ENCODE measurements at regions not wholly inside any gene's neighbourhood (a gene's known extent, or its start where the extent isn't known, plus 50 kb on each side); places are given as distances from the start of the nearest gene placed in this dataset.

DNA sequence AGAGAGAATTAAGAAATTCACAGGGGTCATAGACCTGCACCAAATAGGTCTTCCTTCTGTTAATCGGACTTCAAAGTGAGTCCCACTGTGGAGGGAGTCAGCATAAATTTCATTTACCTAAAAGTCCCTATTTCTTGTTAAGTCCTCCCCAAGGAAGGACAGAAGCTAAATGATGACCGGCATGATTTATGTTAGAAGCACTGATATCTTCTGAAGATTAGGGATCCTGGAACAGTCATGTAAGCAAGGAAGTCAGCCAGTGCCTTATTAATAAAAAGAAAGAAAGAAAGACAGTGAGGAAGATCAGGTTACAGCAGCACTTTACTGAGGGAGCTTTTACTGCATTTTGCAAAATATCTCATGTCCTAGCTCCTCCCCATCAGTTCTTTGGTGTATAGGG, 287.5 kb downstream of the FOXG1 start:
- Histone ChIP-seq H2BK5ac (ENCODE audit: insufficient read length, low read length) (no peak overlapping the region), H3K79me1 (ENCODE audit: insufficient read depth, low read depth, low read length, poor library complexity, severe bottlenecking) (no peaks in the 10 kb centered on the region), H3K18ac (ENCODE audit: insufficient read length, low read depth, low read length) (no peak overlapping the region), H3K4ac (ENCODE audit: low read depth, low read length) (no peak overlapping the region), H2BK120ac (ENCODE audit: low read depth, low read length, poor library complexity, severe bottlenecking) (no peak overlapping the region), H4K20me1 (ENCODE audit: control insufficient read depth, insufficient read depth, insufficient read length) (no peaks in the 10 kb centered on the region), H3K27me3 (ENCODE audit: insufficient read depth, low read length) (no peaks in the 10 kb centered on the region), H3K4me2 (ENCODE audit: insufficient read depth, insufficient read length, low read length) (no peak overlapping the region), H3K79me2 (ENCODE audit: insufficient read depth, low read length) (no peaks in the 10 kb centered on the region), H2BK12ac (ENCODE audit: insufficient read length, low read depth, low read length) (no peak overlapping the region), H3K27ac (ENCODE audit: insufficient read length, low read depth, low read length) (no peak overlapping the region), H3K14ac (ENCODE audit: insufficient read depth, low read length) (no peak overlapping the region), H2AFZ (ENCODE audit: low read length) (no peak overlapping the region), H3K23ac (ENCODE audit: insufficient read length, low read depth, low read length) (no peak overlapping the region), H3K9me3 (ENCODE audit: control insufficient read depth, low read depth, low read length) (no peaks in the 10 kb centered on the region), H3K56ac (ENCODE audit: insufficient read length, low read depth, low read length) (no peak overlapping the region), H2BK15ac (ENCODE audit: low read depth, low read length) (no peak overlapping the region), H3T11ph (ENCODE audit: low read length) (no peak overlapping the region), H4K5ac (ENCODE audit: insufficient read length, low read depth, low read length) (no peak overlapping the region), H2AK5ac (ENCODE audit: insufficient read length, low read length) (no peak overlapping the region), H4K91ac (ENCODE audit: insufficient read length, low read depth, low read length) (no peak overlapping the region), H2BK20ac (ENCODE audit: low read depth, low read length, poor library complexity, severe bottlenecking) (no peak overlapping the region), H3K9ac (ENCODE audit: extremely low read depth, insufficient read length, low read length) (no peak overlapping the region), H3K4me1 (ENCODE audit: insufficient read depth, low read length) (no peaks in the 10 kb centered on the region), H3K23me2 (ENCODE audit: insufficient read length, low read depth, low read length, poor library complexity, severe bottlenecking) (no peaks in the 10 kb centered on the region), H4K8ac (replicated peaks; ENCODE audit: insufficient read length, low read depth, low read length) (no peak overlapping the region)
- Mint-ChIP-seq H3K4me3 (no peak overlapping the region), H3K27ac (no peak overlapping the region), H3K36me3 (ENCODE audit: insufficient read depth in 1 of 3, low read depth in 3 of 3) (peaks cover 0 to 12% (median 2%) of the 10 kb centered on the region in 3 experiments; a peak in 3 of 7 replicates), H3K4me1 (peaks cover 0 to 3% of the 10 kb centered on the region in 2 experiments; a peak in 1 of 4 replicates), H3K9me3 (peaks cover 14 to 18% of the 10 kb centered on the region in 2 experiments; a peak in 3 of 5 replicates), H3K27me3 (ENCODE audit: low read depth) (no peaks in the 10 kb centered on the region; the same call in 1 of the 2 replicates)
- WGBS (ENCODE audit: extremely low coverage, insufficient read length, low lambda C conversion rate), result no CpG with 5 or more reads among the region's 2 CpGs
- TF ChIP-seq, protein P1, sequence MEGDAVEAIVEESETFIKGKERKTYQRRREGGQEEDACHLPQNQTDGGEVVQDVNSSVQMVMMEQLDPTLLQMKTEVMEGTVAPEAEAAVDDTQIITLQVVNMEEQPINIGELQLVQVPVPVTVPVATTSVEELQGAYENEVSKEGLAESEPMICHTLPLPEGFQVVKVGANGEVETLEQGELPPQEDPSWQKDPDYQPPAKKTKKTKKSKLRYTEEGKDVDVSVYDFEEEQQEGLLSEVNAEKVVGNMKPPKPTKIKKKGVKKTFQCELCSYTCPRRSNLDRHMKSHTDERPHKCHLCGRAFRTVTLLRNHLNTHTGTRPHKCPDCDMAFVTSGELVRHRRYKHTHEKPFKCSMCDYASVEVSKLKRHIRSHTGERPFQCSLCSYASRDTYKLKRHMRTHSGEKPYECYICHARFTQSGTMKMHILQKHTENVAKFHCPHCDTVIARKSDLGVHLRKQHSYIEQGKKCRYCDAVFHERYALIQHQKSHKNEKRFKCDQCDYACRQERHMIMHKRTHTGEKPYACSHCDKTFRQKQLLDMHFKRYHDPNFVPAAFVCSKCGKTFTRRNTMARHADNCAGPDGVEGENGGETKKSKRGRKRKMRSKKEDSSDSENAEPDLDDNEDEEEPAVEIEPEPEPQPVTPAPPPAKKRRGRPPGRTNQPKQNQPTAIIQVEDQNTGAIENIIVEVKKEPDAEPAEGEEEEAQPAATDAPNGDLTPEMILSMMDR (conservative IDR thresholded peaks at IDR 0.05), result no peak
- DNase-seq, result no peak

Data from H9 (cell line).